ENCODE measurements at regions not wholly inside any gene's neighbourhood (a gene's known extent, or its start where the extent isn't known, plus 50 kb on each side); places are given as distances from the start of the nearest gene placed in this dataset.

- peaks cover 28% of the 10 kb centered on the region for H3K4me1 Mint-ChIP-seq
- ATAC-seq (no peak), DNase-seq (ENCODE audit: low spot score) (no peak)
- H3K27me3 Mint-ChIP-seq (ENCODE audit: low read depth) = no peaks in the 10 kb centered on the region
- ChIA-PET CTCF (interaction anchor here (1.2 kb wide), 1 partner anchor 251 kb away, joined by 3 read pairs; no protein-coding TSS in a partner anchor), POLR2A (no interaction called here)
- H3K9me3 Mint-ChIP-seq = peaks cover 4% of the 10 kb centered on the region
- H3K27ac Mint-ChIP-seq = no peak overlapping the region
- H3K36me3 Mint-ChIP-seq = no peaks in the 10 kb centered on the region
- no peak overlapping the region for H3K4me3 Mint-ChIP-seq
- no peak for TF ChIP-seq JUN (CRISPR knock-in tag; IDR thresholded peaks at IDR 0.05)
- TF ChIP-seq SOX15 (CRISPR knock-in tag; IDR thresholded peaks at IDR 0.05) = no peak
- TF ChIP-seq CREM (CRISPR knock-in tag; IDR thresholded peaks at IDR 0.05) = no peak
- no peak for TF ChIP-seq AFF4 (CRISPR knock-in tag; IDR thresholded peaks at IDR 0.05; ENCODE audit: borderline replicate concordance)
- no peak for TF ChIP-seq ZNF121 (CRISPR knock-in tag; IDR thresholded peaks at IDR 0.05)
- TF ChIP-seq AR (CRISPR knock-in tag; IDR thresholded peaks at IDR 0.05) = no peak
Measured at GRCh38 chr14:97550463-97550862, 753.3 kb downstream of the VRK1 start.

GRCh38 chr14:97554597-97554996 is 757.4 kb downstream of the VRK1 start:
- ATAC-seq (no peak), DNase-seq (ENCODE audit: low spot score) (no peak)
- Mint-ChIP-seq H3K36me3 (peaks cover 7% of the 10 kb centered on the region), H3K27ac (no peak overlapping the region), H3K4me3 (no peak overlapping the region), H3K9me3 (peaks cover 10% of the 10 kb centered on the region), H3K4me1 (peaks cover 42% of the 10 kb centered on the region), H3K27me3 (ENCODE audit: low read depth) (no peaks in the 10 kb centered on the region)
- POLR2A ChIA-PET = no interaction called here
- CTCF ChIA-PET = no interaction called here
- TF ChIP-seq, protein P1, sequence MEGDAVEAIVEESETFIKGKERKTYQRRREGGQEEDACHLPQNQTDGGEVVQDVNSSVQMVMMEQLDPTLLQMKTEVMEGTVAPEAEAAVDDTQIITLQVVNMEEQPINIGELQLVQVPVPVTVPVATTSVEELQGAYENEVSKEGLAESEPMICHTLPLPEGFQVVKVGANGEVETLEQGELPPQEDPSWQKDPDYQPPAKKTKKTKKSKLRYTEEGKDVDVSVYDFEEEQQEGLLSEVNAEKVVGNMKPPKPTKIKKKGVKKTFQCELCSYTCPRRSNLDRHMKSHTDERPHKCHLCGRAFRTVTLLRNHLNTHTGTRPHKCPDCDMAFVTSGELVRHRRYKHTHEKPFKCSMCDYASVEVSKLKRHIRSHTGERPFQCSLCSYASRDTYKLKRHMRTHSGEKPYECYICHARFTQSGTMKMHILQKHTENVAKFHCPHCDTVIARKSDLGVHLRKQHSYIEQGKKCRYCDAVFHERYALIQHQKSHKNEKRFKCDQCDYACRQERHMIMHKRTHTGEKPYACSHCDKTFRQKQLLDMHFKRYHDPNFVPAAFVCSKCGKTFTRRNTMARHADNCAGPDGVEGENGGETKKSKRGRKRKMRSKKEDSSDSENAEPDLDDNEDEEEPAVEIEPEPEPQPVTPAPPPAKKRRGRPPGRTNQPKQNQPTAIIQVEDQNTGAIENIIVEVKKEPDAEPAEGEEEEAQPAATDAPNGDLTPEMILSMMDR (IDR thresholded peaks at IDR 0.05) = no peak
- TF ChIP-seq E2F1 (CRISPR knock-in tag; IDR thresholded peaks at IDR 0.05) (no peak), IRF1 (CRISPR knock-in tag; IDR thresholded peaks at IDR 0.05) (no peak), ETV6 (CRISPR knock-in tag; IDR thresholded peaks at IDR 0.05) (no peak), E2F5 (CRISPR knock-in tag; IDR thresholded peaks at IDR 0.05) (no peak), NFE2L1 (CRISPR knock-in tag; IDR thresholded peaks at IDR 0.05) (no peak), ZNF263 (CRISPR knock-in tag; IDR thresholded peaks at IDR 0.05; ENCODE audit: low read depth) (no peak), MYBL2 (CRISPR knock-in tag; IDR thresholded peaks at IDR 0.05) (no peak), ZNF416 (CRISPR knock-in tag; IDR thresholded peaks at IDR 0.05) (no peak), FOXP1 (CRISPR knock-in tag; IDR thresholded peaks at IDR 0.05; ENCODE audit: borderline replicate concordance) (no peak), ZNF396 (CRISPR knock-in tag; IDR thresholded peaks at IDR 0.05; ENCODE audit: borderline replicate concordance) (no peak)
- TF ChIP-seq, protein P2, sequence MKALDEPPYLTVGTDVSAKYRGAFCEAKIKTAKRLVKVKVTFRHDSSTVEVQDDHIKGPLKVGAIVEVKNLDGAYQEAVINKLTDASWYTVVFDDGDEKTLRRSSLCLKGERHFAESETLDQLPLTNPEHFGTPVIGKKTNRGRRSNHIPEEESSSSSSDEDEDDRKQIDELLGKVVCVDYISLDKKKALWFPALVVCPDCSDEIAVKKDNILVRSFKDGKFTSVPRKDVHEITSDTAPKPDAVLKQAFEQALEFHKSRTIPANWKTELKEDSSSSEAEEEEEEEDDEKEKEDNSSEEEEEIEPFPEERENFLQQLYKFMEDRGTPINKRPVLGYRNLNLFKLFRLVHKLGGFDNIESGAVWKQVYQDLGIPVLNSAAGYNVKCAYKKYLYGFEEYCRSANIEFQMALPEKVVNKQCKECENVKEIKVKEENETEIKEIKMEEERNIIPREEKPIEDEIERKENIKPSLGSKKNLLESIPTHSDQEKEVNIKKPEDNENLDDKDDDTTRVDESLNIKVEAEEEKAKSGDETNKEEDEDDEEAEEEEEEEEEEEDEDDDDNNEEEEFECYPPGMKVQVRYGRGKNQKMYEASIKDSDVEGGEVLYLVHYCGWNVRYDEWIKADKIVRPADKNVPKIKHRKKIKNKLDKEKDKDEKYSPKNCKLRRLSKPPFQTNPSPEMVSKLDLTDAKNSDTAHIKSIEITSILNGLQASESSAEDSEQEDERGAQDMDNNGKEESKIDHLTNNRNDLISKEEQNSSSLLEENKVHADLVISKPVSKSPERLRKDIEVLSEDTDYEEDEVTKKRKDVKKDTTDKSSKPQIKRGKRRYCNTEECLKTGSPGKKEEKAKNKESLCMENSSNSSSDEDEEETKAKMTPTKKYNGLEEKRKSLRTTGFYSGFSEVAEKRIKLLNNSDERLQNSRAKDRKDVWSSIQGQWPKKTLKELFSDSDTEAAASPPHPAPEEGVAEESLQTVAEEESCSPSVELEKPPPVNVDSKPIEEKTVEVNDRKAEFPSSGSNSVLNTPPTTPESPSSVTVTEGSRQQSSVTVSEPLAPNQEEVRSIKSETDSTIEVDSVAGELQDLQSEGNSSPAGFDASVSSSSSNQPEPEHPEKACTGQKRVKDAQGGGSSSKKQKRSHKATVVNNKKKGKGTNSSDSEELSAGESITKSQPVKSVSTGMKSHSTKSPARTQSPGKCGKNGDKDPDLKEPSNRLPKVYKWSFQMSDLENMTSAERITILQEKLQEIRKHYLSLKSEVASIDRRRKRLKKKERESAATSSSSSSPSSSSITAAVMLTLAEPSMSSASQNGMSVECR (CRISPR knock-in tag; IDR thresholded peaks at IDR 0.05; ENCODE audit: borderline replicate concordance) = no peak
- TF ChIP-seq, protein P3, sequence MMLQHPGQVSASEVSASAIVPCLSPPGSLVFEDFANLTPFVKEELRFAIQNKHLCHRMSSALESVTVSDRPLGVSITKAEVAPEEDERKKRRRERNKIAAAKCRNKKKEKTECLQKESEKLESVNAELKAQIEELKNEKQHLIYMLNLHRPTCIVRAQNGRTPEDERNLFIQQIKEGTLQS (CRISPR knock-in tag; conservative IDR thresholded peaks at IDR 0.05) = no peak

Data from WTC11 (cell line).